ENCODE measurements at regions not wholly inside any gene's neighbourhood (a gene's known extent, or its start where the extent isn't known, plus 50 kb on each side); places are given as distances from the start of the nearest gene placed in this dataset.

- DNase-seq (ENCODE audit: low read depth in 2 of 2), result no peak
Observed at GRCh38 chr7:25859412-25860274, 292.4 kb upstream of the NFE2L3 start.

- no peak for DNase-seq (ENCODE audit: low read depth in 2 of 2)
Observed at GRCh38 chr7:25860275-25861163, 291.5 kb upstream of the NFE2L3 start.

GRCh38 chr7:25861164-25861496 is 290.9 kb upstream of the NFE2L3 start:
- no peak for DNase-seq (ENCODE audit: low read depth in 2 of 2)

- no peak for DNase-seq (ENCODE audit: low read depth in 2 of 2)
Observed at GRCh38 chr7:25861601-25862260, 290.3 kb upstream of the NFE2L3 start.

- DNase-seq (ENCODE audit: low read depth in 2 of 2), result peak in 1 of 2 donors; percentile 14
Observed at GRCh38 chr7:25862261-25863004, 289.6 kb upstream of the NFE2L3 start.

GRCh38 chr7:25863005-25863728 is 288.8 kb upstream of the NFE2L3 start:
- DNase-seq (ENCODE audit: low read depth in 2 of 2), result no peak

GRCh38 chr7:25863729-25864110 is 288.3 kb upstream of the NFE2L3 start:
- DNase-seq (ENCODE audit: low read depth in 2 of 2), result no peak

GRCh38 chr7:25864511-25864910 is 287.5 kb upstream of the NFE2L3 start:
- no peak for DNase-seq (ENCODE audit: low read depth in 2 of 2)

GRCh38 chr7:25864943-25865751 is 286.9 kb upstream of the NFE2L3 start:
- DNase-seq (ENCODE audit: low read depth in 2 of 2), result no peak

- DNase-seq (ENCODE audit: low read depth in 2 of 2), result no peak
Observed at GRCh38 chr7:25868509-25868908, 283.5 kb upstream of the NFE2L3 start.

GRCh38 chr7:25870574-25870973 is 281.4 kb upstream of the NFE2L3 start:
- no peak for DNase-seq (ENCODE audit: low read depth in 2 of 2)

GRCh38 chr7:25876092-25876491 is 275.9 kb upstream of the NFE2L3 start:
- DNase-seq (ENCODE audit: low read depth in 2 of 2), result no peak

- no peak for DNase-seq (ENCODE audit: low read depth in 2 of 2)
Observed at GRCh38 chr7:25877802-25878789, 273.9 kb upstream of the NFE2L3 start.

- DNase-seq (ENCODE audit: low read depth in 2 of 2), result no peak
Observed at GRCh38 chr7:25879799-25880198, 272.2 kb upstream of the NFE2L3 start.

GRCh38 chr7:25881317-25882037 is 270.5 kb upstream of the NFE2L3 start:
- DNase-seq (ENCODE audit: low read depth in 2 of 2), result no peak

GRCh38 chr7:25882151-25882773 is 269.7 kb upstream of the NFE2L3 start:
- no peak for DNase-seq (ENCODE audit: low read depth in 2 of 2)

- DNase-seq (ENCODE audit: low read depth in 2 of 2), result no peak
Observed at GRCh38 chr7:25884265-25884828, 267.7 kb upstream of the NFE2L3 start.

Data from stimulated activated CD8-positive, alpha-beta memory T cell treated with anti-CD3 and anti-CD28 coated beads, Interleukin-7, amount 100 ng/mL, for 1 hour (primary cell).